CD4-positive, alpha-beta T cell treated with Interleukin-15 for 4 hours (primary cell): ENCODE measurements at regions not wholly inside any gene's neighbourhood (a gene's known extent, or its start where the extent isn't known, plus 50 kb on each side); places are given as distances from the start of the nearest gene placed in this dataset.
"Not testable (repeated sequence)": the region's sequence is repeated elsewhere in the genome, so short reads cannot be mapped to it uniquely, and the experiment has no call there.

ENCODE experiments used
- DNase-seq: peaks from one replicate; pipeline ENCODE4 v3.0.0-alpha.2; 2020; ENCODE audit warnings: low spot score

DNA sequence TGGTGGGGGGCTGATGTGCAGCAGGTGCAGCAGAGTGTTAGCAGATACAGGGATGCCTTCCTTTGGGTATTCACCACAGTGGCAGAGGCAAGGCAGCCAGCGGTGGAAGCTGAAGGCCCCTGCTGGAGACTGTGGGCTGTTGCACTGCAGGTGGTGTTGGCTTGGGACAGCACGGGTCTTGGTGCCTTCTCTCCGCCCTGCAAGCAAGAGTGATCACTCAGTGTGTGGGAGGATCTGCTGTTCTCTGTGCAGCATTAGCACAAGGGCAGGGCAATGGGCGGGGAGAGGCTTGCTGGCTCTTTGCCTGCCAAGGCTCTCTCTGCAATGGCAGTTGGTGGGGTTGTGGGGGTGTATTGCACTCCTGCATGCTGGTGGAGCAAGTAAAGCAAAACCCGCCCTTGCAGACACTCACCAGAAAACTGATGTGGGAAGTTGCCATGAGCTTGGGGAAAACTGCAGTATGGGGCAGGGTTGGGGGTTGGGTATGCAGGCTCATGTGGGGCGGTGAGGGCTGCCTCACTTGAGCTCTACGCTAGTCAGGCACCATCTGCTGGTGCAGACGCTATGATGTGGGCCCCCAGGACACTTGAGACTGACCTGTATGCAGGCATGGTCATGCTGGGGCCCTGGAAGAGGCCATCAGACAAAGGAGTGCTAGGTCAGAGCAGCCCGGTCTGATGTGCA is 820.8 kb upstream of the GRIA3 start:
- DNase-seq = no peak

DNA sequence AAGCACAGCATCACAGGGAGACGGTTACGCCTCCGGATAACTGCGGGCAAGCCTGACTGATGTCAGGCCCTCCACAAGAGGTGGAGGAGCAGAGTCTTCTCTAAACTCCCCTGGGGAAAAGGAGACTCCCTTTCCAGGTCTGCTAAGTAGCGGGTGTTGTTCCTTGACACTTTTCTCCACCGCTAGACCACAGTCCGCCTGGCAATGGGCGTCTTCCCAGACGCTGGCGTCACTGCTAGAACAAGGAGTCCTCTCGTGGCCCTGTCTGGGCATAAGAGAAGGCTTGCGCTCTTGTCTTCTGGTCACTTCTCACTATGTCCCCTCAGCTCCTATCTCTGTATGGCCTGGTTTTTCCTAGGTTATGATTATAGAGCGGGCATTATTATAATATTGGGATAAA is 808.5 kb upstream of the GRIA3 start:
- not testable (repeated sequence) for DNase-seq

DNA sequence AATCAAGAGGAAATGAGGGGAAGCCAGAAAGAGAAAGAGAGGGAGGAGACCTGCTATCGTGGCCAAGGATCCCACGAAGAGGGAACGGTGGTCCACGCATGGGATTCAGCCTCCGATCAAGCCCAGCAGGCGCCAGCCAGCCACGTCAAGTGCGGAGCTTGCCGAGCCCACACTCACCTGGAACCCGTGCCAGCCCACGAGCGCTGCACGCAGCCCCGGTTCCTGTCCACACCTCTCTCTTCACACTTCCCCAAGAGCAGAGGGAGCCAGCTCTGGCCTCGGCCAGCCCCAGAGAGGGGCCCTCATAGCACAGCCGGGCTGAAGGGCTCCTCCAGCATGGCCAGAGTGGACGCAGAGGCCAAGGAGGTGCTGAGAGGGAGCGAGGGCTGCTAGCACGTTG is 795.1 kb upstream of the GRIA3 start:
- DNase-seq = no peak

DNA sequence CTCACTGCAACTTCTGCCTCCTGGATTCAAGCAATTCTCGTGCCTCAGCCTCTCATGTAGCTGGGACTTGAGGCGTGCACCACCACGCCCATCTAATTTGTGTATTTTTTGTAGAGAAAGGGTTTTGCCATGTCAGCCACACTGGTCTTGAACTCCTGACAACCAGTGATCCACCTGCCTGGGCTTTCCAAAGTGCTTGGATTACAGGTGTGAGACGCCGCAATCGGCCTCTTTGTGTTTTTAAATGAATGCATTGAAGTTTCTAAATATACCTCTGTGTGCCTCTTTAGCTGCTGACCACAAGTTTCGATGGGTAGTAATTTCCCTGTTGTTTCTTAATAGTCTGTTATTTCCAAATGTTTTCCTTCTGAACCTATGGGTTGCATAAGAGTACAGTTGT is 765.3 kb upstream of the GRIA3 start:
- no peak for DNase-seq

DNA sequence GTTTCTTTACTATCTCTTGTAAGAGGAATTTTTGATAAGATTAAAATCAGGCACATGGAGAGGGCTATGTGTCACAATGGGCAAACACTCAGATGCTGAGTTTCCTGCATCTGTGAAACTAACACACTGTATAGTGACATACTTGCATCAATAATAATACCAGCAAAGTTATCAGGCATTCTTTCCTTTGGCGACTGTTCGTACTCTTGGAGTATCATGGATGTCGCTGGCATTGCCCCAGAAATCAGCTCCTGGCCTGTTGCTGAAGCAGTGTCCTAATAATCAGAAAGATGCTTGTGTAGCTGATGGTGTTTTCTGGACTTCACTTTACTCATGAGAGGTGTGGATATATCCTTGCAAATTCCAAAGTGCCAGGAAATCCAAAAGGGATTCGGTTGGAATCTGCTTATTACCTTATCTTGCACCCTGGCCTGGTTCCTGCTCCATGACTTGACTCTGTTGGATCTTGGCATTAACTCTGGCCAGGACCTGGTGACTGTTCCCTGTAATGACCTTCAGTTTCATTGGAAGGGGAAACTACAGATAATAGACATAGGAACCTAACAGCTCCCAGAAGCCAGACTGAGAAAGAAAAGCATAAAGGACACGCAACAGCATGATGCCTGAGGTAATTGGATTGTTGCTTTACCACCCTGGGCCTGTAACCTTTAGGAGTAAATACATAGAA is 762.5 kb upstream of the GRIA3 start:
- DNase-seq = no peak

DNA sequence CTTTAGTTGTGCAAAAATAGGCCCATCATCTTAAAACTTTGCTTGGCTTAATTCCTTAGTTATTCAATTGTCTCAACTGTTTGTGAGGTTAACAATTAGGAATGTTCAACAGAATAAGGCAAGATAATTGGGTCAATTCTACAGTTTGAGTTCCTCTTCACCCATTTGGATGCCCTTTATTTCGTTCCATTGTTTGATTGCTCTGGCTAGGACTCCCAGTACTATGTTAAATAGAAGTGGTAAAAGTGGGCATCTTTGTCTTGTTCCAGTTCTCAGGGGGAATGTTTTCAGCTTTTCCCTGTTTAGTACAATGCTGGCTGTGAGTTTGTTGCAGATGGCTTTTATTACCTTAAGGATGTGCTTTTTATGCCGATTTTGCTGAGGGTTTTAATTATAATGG is 761.5 kb upstream of the GRIA3 start:
- no peak for DNase-seq

DNA sequence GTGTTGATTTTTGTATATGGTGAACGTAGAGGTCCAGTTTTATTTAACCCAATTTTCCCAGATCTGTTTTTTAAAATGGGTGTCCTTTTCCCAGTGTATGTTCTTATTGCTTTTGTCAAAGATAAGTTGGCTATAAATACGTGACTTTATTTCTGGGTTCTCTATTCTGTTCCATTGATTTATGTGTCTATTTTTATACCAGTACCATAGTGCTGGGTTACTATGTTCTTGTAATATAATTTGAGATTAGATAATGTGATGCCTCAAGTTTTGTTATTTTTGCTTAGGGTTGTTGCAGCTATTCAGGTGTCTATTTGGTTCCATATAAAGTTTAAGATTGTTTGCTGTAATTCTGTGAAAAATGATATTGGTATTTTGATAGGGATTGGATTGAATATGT is 749.1 kb upstream of the GRIA3 start:
- DNase-seq = no peak

DNA sequence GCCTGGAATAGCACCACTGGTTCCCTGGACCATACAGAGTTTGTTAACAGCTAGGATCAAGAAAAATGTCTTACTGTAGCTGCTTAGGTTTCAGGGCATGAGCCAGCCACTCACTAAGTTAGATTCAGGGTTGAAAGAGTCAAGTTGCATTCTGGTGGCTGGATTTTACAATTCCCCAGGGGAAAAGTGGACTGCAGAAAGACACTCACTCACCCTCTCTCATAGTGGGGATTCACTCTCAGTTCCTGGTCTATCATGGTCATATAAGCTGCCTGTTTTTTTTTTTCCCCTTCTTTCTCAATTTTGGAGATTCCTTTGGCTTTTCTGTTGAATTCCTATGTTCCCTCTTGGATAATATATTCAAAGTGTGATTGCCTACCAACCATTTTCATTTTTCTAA is 744.2 kb upstream of the GRIA3 start:
- no peak for DNase-seq

DNA sequence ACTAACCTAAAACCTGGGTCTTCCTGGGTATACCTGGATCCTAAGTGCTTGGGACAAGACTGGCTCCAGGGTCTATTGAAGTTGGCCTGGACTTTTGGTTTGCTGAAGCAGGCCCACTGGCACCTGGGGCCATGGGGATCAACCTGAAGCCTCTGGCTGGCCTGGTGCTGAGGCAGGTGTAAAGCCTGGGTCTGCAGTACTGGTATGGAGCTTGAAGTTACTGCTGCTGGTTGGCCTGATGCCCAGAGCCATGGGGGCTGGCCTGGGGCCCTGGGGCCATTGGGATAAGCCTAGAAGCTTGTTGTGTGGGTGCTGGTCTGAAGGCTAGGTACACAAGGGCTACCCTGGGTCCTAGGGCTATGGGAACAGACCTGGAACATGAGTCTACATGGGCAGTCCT is 743.2 kb upstream of the GRIA3 start:
- no peak for DNase-seq

DNA sequence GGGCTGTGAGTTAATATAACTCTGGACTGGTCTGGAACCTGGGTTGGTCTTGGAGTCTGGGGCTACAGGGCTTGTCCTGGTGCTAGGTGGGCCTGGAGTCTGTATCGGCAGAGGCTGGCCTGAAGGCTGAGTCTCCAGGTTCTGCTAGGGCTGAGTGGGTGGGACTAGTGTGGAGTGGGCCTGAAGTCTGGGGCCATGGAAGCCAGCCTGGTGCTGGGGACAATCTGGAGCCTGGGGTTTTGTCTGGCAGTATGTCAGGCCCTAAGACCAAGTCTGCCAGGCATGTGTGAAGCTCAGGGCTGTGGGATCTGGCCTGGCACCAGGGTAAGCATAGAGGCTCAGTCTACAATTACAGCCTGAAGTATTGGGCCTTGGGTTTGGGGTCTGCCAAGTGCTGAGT is 742.6 kb upstream of the GRIA3 start:
- DNase-seq = no peak

DNA sequence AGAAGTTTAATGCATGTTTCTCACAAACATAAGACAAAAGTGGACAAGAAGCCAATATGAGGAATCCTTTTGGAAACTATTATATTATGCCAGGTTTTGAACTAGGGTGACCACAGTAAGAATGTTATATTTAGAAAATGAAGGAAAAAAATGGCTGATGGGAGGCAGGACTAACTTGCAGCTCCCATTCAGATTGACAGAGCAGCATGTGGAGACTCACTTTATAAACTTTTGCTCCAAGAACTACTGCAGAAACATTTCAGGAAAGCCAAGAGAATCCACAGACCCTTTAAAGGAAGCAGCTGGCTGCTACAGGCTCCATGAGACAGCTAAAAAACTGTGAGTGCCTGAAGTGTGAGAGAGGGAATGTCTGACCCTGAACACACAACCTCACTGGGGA is 738.6 kb upstream of the GRIA3 start:
- DNase-seq = no peak

DNA sequence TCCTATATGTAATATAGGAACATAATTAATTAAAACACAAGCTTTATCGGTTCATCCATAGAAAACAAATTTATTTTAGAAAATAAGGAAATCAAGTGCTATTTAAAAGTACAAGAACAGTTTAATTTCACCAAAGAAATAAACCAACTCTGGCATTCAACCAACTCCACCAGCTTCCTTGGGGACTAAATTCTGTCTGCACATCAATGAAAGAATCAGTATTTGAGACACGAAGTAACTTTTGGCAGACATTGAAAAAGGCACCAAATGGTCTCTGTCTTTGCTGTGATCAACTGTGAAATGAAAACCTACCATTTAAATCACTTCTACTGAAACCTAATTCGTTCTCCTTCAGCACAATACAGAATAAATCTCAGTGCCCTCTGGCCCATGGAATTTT is 719.7 kb upstream of the GRIA3 start:
- no peak for DNase-seq

DNA sequence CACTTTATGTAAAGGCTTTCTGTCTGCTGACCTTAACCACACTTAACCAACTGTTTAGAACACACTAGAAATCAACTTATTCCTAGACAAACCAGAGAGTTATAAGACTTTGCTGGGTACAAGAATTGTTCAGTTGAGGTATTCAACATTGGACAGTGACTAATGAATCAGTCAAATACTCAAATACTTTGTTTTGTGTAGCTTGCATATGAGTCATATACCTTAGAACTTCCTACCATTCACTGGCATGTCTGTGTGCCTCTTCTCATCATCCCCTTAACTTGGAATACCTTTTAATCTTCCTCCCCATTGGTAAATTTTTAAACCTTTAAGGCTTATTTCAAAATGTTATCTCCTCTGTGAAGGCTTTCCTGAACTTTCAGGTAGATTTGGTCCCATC is 708.8 kb upstream of the GRIA3 start:
- DNase-seq = no peak

DNA sequence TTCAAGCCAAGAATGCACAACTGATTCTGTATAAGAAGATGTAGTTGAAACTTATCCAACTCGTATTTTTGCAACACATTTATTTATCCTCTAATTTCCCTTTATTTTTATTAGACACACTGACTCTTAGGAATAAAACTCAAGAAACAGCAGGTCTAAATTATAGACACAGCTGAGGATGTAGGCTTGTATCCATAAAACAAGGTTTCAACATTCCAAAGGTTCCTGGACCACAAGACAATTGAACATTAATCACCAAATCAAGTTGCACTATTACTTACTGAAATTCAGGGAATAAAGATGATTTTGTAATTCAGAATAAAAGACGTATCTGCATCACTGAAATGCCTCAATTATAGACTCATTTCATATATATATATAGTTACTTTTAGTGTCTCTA is 683.5 kb upstream of the GRIA3 start:
- no peak for DNase-seq

DNA sequence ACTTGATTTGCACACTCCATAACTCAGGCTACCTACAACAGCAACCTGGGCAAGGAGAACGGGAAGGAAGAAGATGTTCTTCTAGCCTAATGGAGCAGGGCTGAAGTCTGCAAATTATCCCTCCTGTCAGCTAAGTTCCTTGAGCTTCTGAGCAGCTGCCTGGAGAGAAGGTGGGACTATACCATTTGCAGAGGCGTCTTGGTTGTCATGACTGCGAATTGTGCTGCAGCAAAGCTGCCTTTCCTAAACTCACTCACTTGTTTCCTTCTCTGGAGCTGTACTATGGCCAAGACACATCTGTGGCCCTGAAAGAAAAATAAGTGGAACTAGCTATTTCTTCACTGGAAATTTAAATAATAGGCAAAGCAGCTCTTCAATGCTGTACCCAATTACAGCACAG is 682.4 kb upstream of the GRIA3 start:
- DNase-seq = no peak

DNA sequence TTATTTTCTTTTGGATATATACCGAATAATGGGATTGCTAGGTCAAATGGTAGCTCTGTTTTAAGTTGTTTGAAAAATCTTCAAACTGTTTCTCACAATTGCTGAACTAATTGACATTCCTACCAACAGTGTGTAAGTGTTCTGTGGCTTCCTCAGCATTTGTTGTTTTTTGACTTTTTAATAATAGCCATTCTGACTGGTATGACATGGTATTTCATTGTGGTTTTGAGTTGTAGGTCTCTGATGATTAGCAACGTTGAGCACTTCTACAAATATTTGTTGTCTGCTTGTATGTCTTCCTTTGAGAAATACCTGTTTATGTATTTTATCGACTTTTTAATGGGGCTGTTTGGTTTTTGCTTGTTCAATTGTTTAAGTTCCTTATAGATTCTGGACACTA is 680.1 kb upstream of the GRIA3 start:
- no peak for DNase-seq

DNA sequence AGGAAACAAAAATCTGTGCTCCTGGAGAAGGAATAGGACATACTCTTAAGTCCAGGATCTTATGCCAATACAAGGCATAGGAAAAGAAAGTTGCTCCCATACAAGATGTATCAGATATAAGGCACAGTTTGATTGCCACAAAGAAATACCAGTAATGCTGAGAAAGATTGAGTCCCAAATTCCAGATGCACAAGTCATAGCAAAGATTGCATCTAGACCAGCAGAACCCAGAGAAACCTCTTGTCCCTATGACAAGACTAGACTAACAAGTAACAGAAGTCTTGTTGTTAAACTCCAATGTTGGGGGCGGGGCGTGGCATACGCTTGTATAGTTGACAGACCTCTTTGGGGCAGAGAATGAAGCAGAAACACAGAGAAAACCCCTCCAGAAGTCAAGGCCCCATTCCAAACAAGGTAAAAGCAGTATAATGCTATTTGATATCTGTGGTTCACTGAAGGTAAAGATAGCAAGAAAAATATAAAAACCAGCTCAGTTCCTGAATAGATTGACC is 671.5 kb upstream of the GRIA3 start:
- no peak for DNase-seq

DNA sequence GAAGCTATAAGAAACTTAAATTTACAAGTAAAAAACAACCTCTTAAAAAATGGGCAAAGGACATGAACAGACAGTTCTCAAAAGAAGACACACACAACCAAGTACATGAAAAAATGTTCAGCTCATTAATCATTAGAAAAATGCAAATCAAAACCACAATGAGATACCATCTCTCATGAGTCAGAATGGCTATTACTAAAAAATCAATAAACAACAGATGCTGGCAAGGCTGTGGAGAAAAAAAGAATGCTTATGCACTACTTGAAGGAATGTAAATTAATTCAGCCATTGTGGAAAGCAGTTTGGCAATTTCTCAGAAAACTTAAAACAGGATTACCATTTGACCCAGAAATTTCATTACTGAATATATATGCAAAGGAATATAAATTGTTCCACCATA is 666.3 kb upstream of the GRIA3 start:
- no peak for DNase-seq

DNA sequence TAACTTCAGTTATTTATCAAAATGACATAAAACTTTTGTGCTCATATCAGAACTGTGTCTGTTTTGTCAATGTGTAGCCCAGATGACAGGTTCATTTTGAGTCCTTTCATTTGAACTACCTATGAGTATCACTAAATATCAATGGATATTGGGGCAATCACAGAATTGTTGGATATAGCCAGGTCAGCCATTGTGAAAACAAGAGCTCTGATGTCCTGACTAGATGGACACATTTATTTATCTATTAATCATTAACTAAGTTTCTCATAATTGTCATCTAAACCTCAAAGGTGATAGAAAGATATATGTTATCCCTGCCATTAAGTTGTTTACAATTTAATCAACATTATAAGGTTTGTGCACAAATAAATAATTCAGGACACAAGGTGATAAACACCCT is 638.3 kb upstream of the GRIA3 start:
- no peak for DNase-seq

DNA sequence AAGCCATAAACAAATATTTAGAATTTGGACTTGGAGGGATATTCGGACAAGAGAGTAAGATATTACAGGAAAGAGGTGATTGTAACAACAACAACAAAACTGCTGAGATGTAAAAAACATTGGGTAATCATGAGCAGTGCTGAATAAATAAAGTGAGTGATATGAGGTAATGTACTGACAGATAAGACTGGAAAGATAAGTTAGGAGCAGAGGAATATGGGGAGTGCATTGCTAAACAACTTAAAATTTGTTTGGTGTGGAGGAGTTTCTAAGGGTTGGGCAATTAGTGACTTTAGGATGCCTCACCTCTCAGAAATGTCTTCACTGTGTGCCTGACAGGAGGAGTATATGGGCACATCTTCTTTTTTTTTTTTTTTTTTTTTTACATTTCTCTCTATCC is 637.8 kb upstream of the GRIA3 start:
- DNase-seq = no peak

DNA sequence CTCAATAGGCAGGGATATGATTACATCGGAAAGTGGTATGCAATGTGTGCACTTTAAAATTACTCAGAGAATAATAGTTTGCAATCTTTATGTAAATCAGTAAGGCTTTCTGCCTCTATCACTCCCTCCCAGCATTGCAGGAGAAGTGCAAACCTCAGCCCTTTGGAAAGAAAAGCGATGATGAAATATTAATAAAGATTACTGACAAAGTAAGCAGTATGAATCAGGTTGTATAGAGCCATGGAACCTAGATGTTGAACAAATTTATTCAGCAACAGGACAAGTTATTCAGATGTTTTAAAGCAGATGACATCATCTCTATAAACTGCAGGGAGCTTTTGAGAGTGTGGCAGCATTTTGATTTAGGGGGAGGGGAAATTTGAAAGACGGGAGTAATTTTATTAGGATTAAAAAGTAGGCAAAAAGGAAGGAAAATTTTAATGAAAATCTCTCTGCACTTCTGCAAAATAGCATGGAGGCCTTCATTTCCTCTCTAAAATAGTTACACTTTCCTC is 631.7 kb upstream of the GRIA3 start:
- no peak for DNase-seq

DNA sequence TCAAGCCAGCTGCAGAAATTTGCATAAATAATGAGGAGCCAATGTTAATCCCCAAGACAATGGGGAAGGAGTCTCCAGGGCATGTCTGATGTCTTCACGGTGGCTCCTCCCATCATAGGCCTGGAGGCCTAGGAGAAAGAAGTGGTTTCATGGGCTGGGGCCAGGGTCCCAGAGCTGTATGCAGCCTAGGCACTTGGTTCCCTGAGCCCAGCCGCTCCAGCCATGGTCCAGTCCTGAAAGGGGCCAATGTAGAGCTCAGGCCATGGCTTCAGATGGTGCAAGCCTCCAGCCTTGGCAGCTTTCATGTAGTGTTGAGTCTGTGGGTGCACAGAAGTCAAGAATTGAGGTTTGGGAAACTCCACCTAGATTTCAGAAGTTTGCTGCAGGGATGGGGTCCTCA is 628.2 kb upstream of the GRIA3 start:
- DNase-seq = no peak

DNA sequence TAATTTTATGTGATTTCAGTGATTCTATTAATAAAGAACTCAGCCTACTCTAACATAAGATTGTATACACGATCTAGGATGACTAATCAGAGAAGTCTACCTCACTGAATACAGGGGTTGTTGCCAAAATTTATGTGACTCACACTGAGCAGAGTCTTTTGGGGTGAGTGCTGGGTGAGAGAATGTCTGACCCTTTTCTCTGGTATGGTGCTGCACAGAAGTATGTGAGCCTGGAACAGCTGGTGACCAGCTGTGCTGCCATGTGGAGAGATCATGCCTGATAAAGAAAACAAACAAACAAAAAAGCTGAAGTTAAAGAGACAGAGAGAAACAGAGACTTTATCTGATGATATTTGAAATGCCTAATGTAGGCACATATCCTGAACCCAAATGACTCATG is 618.1 kb upstream of the GRIA3 start:
- no peak for DNase-seq

DNA sequence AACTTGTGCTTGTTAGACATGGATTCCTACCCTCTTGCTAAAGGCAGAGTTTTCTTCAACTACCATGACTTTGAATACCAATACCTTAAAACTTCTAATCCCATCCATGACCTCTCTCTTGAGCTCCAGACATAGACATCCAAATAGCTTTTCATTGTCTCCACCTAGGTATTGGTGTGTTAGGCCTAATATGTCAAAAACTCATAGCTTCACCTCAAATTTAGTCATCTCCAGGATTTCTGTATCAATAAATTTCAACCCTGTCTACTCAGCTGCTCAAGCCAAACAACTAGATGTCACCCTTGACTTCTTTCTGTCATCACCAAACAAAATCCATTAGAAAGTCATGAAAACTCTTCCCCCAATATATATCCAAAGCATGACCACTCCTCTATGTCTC is 617.7 kb upstream of the GRIA3 start:
- no peak for DNase-seq
